Right lobe of liver (tissue), 6 donors: ENCODE measurements at regions not wholly inside any gene's neighbourhood (a gene's known extent, or its start where the extent isn't known, plus 50 kb on each side); places are given as distances from the start of the nearest gene placed in this dataset.

Experiments
- ATAC-seq, 4 donors: fragments of 200-7000 bp; cut with Tn5 transposase; one replicate each; pipeline ENCODE4 v1.9.1; 2020; ENCODE audit warnings: mild to moderate bottlenecking in 4 of 4, moderate library complexity in 4 of 4
- DNase-seq, 3 donors: peaks; one replicate each; pipeline ENCODE4 v3.0.0-alpha.2; 2020
- H3K27ac ChIP-seq, 3 donors: fragments of 200-600 bp; one replicate each; pipeline ENCODE4 v1.8.0; 2022
- H3K27me3 ChIP-seq, 2 donors: fragments of 200-600 bp; one replicate each; pipeline ENCODE4 v1.8.0; 2022
- H3K36me3 ChIP-seq, 4 donors: fragments of 200-600 bp; sonication (generic) in 1 of 4; one replicate each; pipeline versions ENCODE4 v1.5.1 to v1.8.0; 2017 to 2022; ENCODE audit warnings: control low read depth in 1 of 4
- H3K4me1 ChIP-seq, 4 donors: fragments of 200-600 bp; sonication (generic) in 1 of 4; one replicate each; pipeline versions ENCODE4 v1.5.1 to v1.8.0; 2017 to 2022; ENCODE audit warnings: control low read depth in 1 of 4
- H3K4me3 ChIP-seq, 3 donors: fragments of 200-600 bp; one replicate each; pipeline ENCODE4 v1.8.0; 2022
- H3K9me3 ChIP-seq, 4 donors: fragments of 200-600 bp; sonication (generic) in 1 of 4; one replicate each; pipeline versions ENCODE4 v1.5.1 to v1.8.0; 2017 to 2022; ENCODE audit warnings: control low read depth in 1 of 4
- POLR2A ChIP-seq: fragments of 450-650 bp; IDR thresholded peaks from one replicate; pipeline ENCODE4 v1.6.1; 2017; ENCODE audit warnings: antibody characterized with exemption, mild to moderate bottlenecking
- WGBS: methylation state at CpG from one replicate; pipeline ENCODE4 v1.1.6; 2018; ENCODE audit warnings: low coverage, low lambda C conversion rate; ENCODE audit not compliant: insufficient coverage; ENCODE audit errors: missing lambda C conversion rate; 5-methylcytosine and 5-hydroxymethylcytosine counted together
- intact Hi-C, 2 donors: fragments of 100-400 bp; cut with DNase I; formaldehyde crosslinking; loops; one replicate each; pipeline versions ENCODE4 v1.11.2 to v1.14.1; 2022
- TF ChIP-seq, protein P1 (sequence below), 4 donors: fragments of 200-600 bp in 3 of 4; fragments of 450-650 bp in 1 of 4; IDR thresholded peaks; one replicate each; pipeline versions ENCODE4 v1.5.1 to v1.8.0; 2016 to 2022; ENCODE audit warnings: antibody characterized with exemption in 4 of 4, mild to moderate bottlenecking in 2 of 4
- donor health status: DM: no; HTN: yes; CAD: no.
- donor health status: DM: no; HTN: no; CAD: no.
- donor health status: DM: no; HTN: no; CAD: no.
- donor health status: DM: no; HTN: yes; CAD: no.
- donor health status: DM: no; HTN: yes; CAD: no.

DNA sequence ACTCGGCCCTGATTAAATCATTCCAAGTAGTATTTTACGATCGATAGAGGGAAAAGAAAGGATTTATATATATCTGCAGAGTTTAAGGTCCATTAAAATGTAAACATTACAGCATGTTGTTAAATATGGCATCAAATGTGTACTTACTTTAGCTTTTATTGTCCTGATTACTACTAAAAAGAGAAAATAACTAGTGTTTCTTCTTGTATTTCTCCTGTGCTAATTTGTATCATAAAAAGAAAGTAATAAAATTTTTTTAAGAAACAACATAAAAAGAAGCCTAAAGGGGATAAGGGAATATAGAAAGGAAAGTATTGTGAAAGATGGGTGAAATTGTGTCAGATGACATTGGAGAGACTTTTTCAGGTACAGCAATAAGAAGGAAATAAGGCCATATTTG, 300.3 kb upstream of the ARSJ start:
- 57% methylated on average over 3 of the region's 3 CpGs for WGBS
- Histone ChIP-seq H3K36me3 (no peaks in the 10 kb centered on the region), H3K4me3 (no peak overlapping the region), H3K27me3 (no peaks in the 10 kb centered on the region), H3K4me1 (no peaks in the 10 kb centered on the region), H3K27ac (no peak overlapping the region), H3K9me3 (no peaks in the 10 kb centered on the region)
- intact Hi-C loops, result no loop called here
- no peak for DNase-seq
- TF ChIP-seq POLR2A, result no peak
- TF ChIP-seq, protein P1, sequence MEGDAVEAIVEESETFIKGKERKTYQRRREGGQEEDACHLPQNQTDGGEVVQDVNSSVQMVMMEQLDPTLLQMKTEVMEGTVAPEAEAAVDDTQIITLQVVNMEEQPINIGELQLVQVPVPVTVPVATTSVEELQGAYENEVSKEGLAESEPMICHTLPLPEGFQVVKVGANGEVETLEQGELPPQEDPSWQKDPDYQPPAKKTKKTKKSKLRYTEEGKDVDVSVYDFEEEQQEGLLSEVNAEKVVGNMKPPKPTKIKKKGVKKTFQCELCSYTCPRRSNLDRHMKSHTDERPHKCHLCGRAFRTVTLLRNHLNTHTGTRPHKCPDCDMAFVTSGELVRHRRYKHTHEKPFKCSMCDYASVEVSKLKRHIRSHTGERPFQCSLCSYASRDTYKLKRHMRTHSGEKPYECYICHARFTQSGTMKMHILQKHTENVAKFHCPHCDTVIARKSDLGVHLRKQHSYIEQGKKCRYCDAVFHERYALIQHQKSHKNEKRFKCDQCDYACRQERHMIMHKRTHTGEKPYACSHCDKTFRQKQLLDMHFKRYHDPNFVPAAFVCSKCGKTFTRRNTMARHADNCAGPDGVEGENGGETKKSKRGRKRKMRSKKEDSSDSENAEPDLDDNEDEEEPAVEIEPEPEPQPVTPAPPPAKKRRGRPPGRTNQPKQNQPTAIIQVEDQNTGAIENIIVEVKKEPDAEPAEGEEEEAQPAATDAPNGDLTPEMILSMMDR (IDR thresholded peaks at IDR 0.05), result no peak
- ATAC-seq, result no peak

DNA sequence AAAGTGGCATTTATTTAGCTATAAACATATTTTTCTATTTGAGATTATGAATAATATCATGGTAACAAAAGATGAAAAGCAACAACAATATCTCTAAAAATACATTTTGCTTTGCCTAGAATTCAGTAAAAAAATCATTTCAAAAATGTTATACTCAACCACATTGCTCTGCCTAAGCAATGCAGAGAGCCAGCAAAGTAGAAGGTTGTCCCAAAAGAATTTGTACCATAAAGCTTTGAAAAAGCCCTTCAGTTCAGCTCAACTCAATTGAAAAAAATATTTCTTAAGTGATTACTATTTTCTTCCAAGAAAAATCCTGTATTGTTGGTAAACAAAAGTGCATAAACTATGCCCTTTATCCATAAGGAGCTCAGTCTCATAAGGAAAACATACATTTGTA, 301.2 kb upstream of the ARSJ start:
- no peak overlapping the region for H3K27ac ChIP-seq
- no peak for TF ChIP-seq POLR2A
- TF ChIP-seq, protein P1 (IDR thresholded peaks at IDR 0.05), result no peak
- no peaks in the 10 kb centered on the region for H3K36me3 ChIP-seq
- DNase-seq (no peak), ATAC-seq (no peak)
- no peaks in the 10 kb centered on the region for H3K4me1 ChIP-seq
- no peaks in the 10 kb centered on the region for H3K27me3 ChIP-seq
- H3K4me3 ChIP-seq, result no peak overlapping the region
- no peaks in the 10 kb centered on the region for H3K9me3 ChIP-seq
- intact Hi-C loops, result no loop called here

DNA sequence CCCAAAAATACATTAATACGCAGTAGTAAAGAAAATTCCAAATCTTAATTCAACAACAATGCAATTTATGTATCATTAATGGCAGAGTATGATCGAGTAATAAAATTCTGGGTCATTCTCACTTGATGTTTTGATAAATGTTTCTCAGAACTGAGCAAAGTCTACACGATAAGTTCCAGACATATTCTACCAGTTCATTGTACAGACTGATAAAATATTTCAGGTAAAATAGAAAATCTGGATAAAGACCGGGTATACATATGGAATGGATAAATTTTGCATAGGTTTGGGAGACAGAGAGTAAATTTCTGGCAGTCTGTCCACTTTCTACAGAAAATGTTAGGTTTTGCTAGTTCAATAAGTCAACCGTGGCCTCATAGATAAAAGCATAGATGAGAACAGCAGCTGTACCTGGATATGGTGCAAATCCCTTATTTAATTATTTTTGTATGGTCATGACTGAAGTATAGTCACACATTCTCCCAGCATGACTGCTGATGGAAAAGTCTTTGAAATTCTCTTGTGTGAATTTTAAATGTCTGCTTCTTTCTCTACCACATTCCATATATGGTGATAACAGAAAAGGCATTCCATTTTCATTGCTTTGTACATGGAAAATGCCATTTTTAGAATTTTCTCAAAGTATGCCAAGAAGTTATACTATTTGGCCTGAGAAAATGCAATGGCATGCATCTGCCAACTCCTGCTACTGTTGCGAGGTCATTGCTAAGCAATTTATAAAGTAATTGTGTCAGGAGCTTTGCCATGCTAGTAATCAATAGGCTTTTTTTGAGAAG, 301.9 kb upstream of the ARSJ start:
- H3K27ac ChIP-seq, result no peak overlapping the region

DNA sequence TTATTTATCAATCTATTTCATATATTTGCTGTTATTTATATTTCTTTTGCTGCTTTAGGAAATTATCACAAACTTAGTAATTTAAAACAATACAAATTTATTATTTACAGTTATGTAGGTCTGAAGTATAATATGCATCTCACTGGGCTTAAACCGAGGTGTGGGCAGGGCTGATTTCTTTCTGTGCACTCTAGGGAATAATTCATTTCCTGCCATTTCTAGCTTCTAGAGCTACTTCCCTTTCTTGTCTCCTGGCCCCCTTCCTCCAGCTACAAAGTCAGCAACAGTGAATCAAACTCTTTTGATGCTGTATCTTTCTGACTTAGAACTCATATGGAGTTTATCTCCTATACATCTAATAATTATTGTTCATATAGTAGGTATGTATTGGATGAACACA, 303.5 kb upstream of the ARSJ start:
- Histone ChIP-seq H3K9me3 (no peaks in the 10 kb centered on the region), H3K4me1 (no peaks in the 10 kb centered on the region), H3K27ac (no peak overlapping the region), H3K36me3 (no peaks in the 10 kb centered on the region), H3K4me3 (no peak overlapping the region), H3K27me3 (no peaks in the 10 kb centered on the region)
- 30% methylated on average over 1 of the region's 1 CpG for WGBS
- DNase-seq (no peak), ATAC-seq (no peak)
- intact Hi-C loops, result no loop called here
- TF ChIP-seq, protein P1 (IDR thresholded peaks at IDR 0.05), result no peak
- TF ChIP-seq POLR2A, result no peak

More for the DNA sequence above, 301.9 kb upstream of the ARSJ start:
- no peaks in the 10 kb centered on the region for H3K27me3 ChIP-seq
- no peaks in the 10 kb centered on the region for H3K4me1 ChIP-seq
- intact Hi-C loops, result no loop called here
- ATAC-seq (no peak), DNase-seq (no peak)
- no peaks in the 10 kb centered on the region for H3K36me3 ChIP-seq
- H3K4me3 ChIP-seq, result no peak overlapping the region
- no peaks in the 10 kb centered on the region for H3K9me3 ChIP-seq
- WGBS, result 78% methylated on average over 6 of the region's 6 CpGs
- TF ChIP-seq POLR2A, result no peak
- TF ChIP-seq, protein P1 (IDR thresholded peaks at IDR 0.05), result no peak
